ENCODE measurements at regions not wholly inside any gene's neighbourhood (a gene's known extent, or its start where the extent isn't known, plus 50 kb on each side); places are given as distances from the start of the nearest gene placed in this dataset.

GRCh38 chr14:106021832-106022231, 495.4 kb downstream of the TMEM121 start:
- no peak for FAIRE-seq
- POLR2A ChIA-PET: no interaction called here
- BruUV-seq (replicated peaks): no TSS peak
- no peak for TF ChIP-seq ZNF446 (CRISPR knock-in tag; IDR thresholded peaks at IDR 0.05)
- no peak for TF ChIP-seq TMF1 (CRISPR knock-in tag; IDR thresholded peaks at IDR 0.05; ENCODE audit: low read depth)
- no peak for TF ChIP-seq NR2F2 (IDR thresholded peaks at IDR 0.05; ENCODE audit: borderline replicate concordance, low read depth)
- TF ChIP-seq PAXIP1 (CRISPR knock-in tag; conservative IDR thresholded peaks at IDR 0.05): no peak
- TF ChIP-seq IRF2 (CRISPR knock-in tag; IDR thresholded peaks at IDR 0.05): no peak
- TF ChIP-seq ZFP82 (CRISPR knock-in tag; IDR thresholded peaks at IDR 0.05; ENCODE audit: borderline replicate concordance): no peak
- TF ChIP-seq ZNF33A (CRISPR knock-in tag; IDR thresholded peaks at IDR 0.05; ENCODE audit: borderline replicate concordance): no peak
- no peak for TF ChIP-seq UBTF (CRISPR knock-in tag; IDR thresholded peaks at IDR 0.05)
- TF ChIP-seq ATF3 (CRISPR knock-in tag; IDR thresholded peaks at IDR 0.05): no peak
- no peak for TF ChIP-seq ZNF839 (CRISPR knock-in tag; IDR thresholded peaks at IDR 0.05; ENCODE audit: borderline replicate concordance)
- no peak for TF ChIP-seq ZNF441 (CRISPR knock-in tag; IDR thresholded peaks at IDR 0.05; ENCODE audit: borderline replicate concordance)
- TF ChIP-seq ZNF205 (CRISPR knock-in tag; IDR thresholded peaks at IDR 0.05): no peak
- no peak for TF ChIP-seq ZNF790 (CRISPR knock-in tag; IDR thresholded peaks at IDR 0.05; ENCODE audit: borderline replicate concordance)
- no peak for TF ChIP-seq ZFP1 (CRISPR knock-in tag; IDR thresholded peaks at IDR 0.05)
- no peak for TF ChIP-seq ARID4A (CRISPR knock-in tag; IDR thresholded peaks at IDR 0.05; ENCODE audit: borderline replicate concordance)
- TF ChIP-seq RARG (CRISPR knock-in tag; IDR thresholded peaks at IDR 0.05; ENCODE audit: low read depth): no peak
- TF ChIP-seq ZMYM2 (CRISPR knock-in tag; IDR thresholded peaks at IDR 0.05): no peak

More at GRCh38 chr14:106021832-106022231, 495.4 kb downstream of the TMEM121 start:
- Histone ChIP-seq H3K27me3 (ENCODE audit: control insufficient read depth in 1 of 2, insufficient read depth in 2 of 2, low read length in 2 of 2) (no peaks in the 10 kb centered on the region), H4K20me1 (ENCODE audit: insufficient read depth, low read length) (no peaks in the 10 kb centered on the region), H3K27ac (ENCODE audit: extremely low read length, insufficient read depth, low read length) (no peak overlapping the region), H3K4me3 (replicated peaks in 1 of 3; ENCODE audit: insufficient read depth in 1 of 3, low read depth in 2 of 3, low read length in 3 of 3) (no peak overlapping the region), H2AFZ (ENCODE audit: low read length) (no peak overlapping the region), H3K36me3 (replicated peaks in 1 of 2; ENCODE audit: control insufficient read depth in 1 of 2, insufficient read depth in 2 of 2, low read length in 2 of 2) (no peaks in the 10 kb centered on the region), H3K9ac (ENCODE audit: insufficient read depth, low read depth, low read length) (no peak overlapping the region), H3K4me2 (ENCODE audit: low read depth, low read length) (no peak overlapping the region), H3K4me1 (ENCODE audit: insufficient read depth, low read length) (no peaks in the 10 kb centered on the region), H3K9me3 (ENCODE audit: low read length) (no peaks in the 10 kb centered on the region), H3K79me2 (ENCODE audit: insufficient read depth, low read length) (no peaks in the 10 kb centered on the region)
- in situ Hi-C loops (cut with HindIII; ENCODE audit: extremely low pct_ligation_motif_present, low pct_unique_long_range_greater_than_20kb) (no loop called here), intact Hi-C loops (cut with micrococcal nuclease; ENCODE audit: unreplicated experiment) (no loop called here)
- CTCF ChIA-PET (ENCODE audit: low intra/inter-chr PET ratio, low total read pairs): no interaction called here
- WGBS (ENCODE audit: low lambda C conversion rate): 0% methylated on average over 2 of the region's 3 CpGs
- ATAC-seq (no peak), DNase-seq (ENCODE audit: low spot score) (no peak)

All from HepG2 (cell line).